ENCODE measurements at regions not wholly inside any gene's neighbourhood (a gene's known extent, or its start where the extent isn't known, plus 50 kb on each side); places are given as distances from the start of the nearest gene placed in this dataset.
"Not testable (repeated sequence)": the region's sequence is repeated elsewhere in the genome, so short reads cannot be mapped to it uniquely, and the experiment has no call there.

DNA sequence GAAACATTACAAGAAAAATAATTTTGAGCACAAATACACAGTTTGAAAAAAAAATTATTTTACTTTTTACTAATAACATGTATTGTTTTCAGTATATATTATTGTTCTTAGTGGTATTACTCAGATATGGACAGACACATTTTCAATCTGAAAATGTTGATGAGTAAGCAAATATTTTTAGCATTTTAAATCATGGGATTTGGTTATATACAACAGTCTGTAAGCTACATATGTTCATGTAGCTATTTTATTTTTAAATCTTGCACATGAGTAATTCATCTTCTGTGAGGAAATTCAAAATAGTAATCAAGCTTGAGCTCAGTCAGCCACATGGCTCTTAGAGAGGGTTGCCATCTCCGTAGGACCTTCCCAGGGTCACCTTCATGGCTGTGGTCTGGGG, 471.9 kb downstream of the QKI start:
- DNase-seq (ENCODE audit: low read depth in 2 of 2) = no peak

DNA sequence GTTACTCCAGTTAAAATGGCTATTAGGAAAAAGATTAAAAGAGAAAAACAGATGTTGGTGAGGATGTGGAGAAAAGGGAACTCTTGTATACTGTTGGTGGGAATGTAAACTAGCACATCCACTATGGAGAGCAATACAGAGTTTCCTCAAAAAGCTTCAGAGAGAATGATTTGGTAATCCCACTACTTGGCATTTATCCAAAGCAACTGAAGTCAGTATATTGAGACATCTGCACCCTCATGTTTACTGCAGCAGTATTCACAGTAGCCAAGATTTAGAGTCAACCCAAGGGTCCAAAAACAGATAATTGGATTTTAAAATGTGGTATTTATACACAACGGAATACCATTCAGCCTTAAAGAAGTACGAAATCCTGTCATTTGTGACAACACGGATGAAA, 469.5 kb downstream of the QKI start:
- no peak for DNase-seq (ENCODE audit: low read depth in 2 of 2)

- DNase-seq (ENCODE audit: low read depth in 2 of 2) = no peak
Observed at GRCh38 chr6:163878698-163879097, 464.2 kb downstream of the QKI start.

GRCh38 chr6:163877877-163878639, 463.5 kb downstream of the QKI start:
- no peak for DNase-seq (ENCODE audit: low read depth in 2 of 2)

DNA sequence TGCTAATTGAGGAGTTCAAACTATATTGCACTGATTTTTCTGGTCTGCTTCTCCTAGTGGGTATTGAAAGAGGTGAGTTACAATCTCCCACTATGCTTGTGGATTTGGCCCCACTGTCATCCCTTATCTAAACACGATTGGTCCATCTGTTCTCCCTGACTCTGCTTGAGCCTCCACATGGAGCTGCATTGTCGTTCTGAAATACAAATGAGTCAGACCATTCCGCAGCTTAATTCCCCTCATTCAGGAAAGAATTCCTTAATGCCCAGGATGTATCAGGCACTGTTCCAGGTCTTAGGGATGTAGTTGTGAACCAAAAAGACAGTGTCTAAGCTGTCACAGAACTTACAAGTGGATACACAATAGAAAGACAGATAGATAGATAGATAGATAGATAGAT, 461.9 kb downstream of the QKI start:
- no peak for DNase-seq (ENCODE audit: low read depth in 2 of 2)

DNA sequence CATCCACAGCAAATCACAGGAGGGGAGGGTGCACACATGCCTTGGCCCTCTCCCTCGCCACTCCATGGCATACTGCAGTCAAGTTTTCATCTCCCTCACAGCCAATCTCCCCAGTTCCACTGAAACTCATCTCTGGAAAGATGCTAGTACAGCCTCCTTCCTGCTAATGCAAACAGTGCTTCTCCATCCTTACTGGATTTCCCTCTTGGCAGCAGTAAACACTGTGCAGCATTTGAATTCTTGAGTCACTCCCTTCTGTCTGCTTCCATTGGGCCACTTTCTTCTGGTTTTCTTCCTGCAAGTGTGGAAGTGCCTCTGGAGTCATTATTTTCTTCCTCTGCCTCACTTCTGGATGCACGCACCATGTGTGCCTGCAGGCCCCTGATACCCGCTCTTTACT, 460.3 kb downstream of the QKI start:
- DNase-seq (ENCODE audit: low read depth in 2 of 2) = no peak

DNA sequence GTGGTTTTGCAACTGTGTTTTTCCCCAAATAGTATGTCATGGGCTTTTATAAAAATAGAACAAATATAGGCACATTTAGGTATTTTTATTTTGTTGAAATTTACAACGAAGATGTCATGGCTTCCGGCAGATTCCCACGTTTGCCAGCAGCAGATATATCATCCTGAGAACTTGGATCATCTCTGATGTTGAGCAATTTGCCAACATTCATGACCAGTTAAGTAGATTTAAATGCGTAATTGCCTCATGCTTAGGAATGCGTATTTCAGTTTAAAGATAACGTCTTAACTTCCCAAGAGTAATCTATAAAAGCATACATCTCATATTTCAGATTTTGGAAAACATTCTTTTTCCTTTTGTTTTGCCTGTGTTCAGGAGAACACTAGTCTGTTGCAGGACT, 457.8 kb downstream of the QKI start:
- peak; percentile 85 to 86 for DNase-seq (ENCODE audit: low read depth in 2 of 2)

DNA sequence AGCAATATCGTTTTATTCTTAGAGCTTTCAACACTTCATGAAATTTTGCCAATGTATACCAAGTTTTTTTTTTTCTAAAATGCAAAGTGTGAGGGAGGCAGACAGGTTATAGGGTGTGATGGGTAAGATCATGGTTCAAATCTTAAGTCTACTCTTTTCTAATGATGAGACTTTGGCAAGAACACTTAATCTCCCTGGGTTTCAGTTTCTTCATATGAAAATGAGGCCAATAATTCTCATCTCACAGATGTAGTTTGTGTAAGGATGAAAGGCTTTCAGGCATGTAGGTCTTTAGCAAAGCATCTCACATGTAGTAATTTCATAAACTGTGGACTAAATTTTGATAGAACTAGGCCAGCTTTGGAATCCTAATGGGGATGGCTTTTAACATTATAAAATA, 457.1 kb downstream of the QKI start:
- no peak for DNase-seq (ENCODE audit: low read depth in 2 of 2)

DNA sequence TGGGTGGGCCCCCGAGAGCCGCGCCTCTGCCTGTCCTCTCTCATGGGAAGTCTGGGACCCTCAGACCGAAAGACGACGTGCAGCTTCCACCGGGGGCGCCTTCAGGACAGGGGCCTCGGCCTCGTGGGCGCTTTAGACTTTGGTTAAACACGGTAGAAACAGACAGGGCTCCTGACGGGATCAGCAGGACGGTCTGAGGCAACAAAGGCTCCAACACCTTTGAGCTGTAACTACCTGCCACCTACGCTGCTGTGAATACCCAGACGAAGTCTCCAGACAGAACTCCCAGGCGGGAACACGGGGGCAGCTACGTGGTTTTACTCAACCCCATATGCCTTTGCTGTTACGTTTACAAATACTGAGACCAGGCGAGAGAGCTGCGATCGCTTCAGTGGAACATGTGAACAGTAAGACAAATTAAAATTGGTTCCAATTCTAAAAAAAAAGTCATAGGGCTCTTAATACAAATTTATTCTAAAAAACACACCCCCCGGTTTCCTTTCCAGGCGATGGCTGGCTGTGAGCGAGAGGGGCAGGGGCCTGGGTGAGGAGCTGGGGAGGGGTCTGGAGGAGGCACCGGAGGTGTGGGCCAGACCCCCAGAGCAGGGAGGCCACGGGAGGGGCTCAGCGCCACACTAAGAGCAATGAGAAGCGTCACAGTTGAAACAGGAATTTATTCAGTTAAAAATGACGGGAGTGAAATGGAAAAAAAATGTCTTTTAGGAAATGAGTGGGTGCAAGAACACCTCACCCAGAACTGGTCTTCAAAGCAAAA, 453.2 kb downstream of the QKI start:
- DNase-seq (ENCODE audit: low read depth in 2 of 2) = no peak

DNA sequence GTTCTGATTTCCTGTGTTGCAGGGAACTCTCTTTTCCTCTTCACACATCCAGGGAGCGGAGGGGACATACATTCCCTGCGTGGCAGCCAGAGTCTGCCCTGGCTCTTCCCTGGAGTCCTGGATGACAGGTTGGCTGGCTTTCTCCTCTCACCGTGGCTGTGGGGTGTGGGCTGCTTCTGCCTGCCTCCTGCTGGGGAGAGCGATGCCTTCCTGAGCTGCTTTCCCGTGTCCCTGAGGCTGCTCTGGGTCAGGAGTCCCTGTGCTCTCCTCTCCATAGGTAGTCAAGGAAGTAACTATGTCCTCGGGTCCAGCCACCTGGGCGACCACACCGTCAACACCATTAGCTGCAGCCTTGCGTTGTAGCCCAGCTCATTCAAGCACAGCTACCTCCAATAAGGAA, 451.7 kb downstream of the QKI start:
- no peak for DNase-seq (ENCODE audit: low read depth in 2 of 2)

- no peak for DNase-seq (ENCODE audit: low read depth in 2 of 2)
Observed at GRCh38 chr6:163863565-163863964, 449.0 kb downstream of the QKI start.

- DNase-seq (ENCODE audit: low read depth in 2 of 2) = no peak
Observed at GRCh38 chr6:163862701-163863100, 448.2 kb downstream of the QKI start.

- no peak for DNase-seq (ENCODE audit: low read depth in 2 of 2)
Observed at GRCh38 chr6:163861627-163862026, 447.1 kb downstream of the QKI start.

- peak; percentile 62 to 64 for DNase-seq (ENCODE audit: low read depth in 2 of 2)
Observed at GRCh38 chr6:163860287-163861081, 446.0 kb downstream of the QKI start.

DNA sequence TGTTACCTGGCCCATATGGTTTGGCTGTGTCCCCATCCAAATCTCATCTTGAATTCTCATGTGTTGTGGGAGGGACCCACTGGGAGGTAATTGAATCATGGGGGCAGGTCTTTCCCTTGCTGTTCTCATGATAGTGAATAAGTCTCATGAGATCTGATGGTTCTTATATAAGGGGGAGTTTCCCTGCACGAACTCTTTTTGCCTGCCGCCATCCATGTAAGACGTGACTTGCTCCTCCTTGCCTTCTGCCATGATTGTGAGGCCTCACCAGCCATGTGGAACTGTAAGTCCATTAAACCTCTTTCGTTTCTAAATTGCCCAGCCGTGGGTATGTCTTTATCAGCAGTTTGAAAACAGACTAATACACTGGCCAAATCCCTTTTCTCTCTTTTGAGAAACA, 444.4 kb downstream of the QKI start:
- DNase-seq (ENCODE audit: low read depth in 2 of 2) = not testable (repeated sequence)

GRCh38 chr6:163857421-163857820, 442.9 kb downstream of the QKI start:
- no peak for DNase-seq (ENCODE audit: low read depth in 2 of 2)

- DNase-seq (ENCODE audit: low read depth in 2 of 2) = no peak
Observed at GRCh38 chr6:163850874-163851273, 436.4 kb downstream of the QKI start.

GRCh38 chr6:163844761-163845160, 430.2 kb downstream of the QKI start:
- no peak for DNase-seq (ENCODE audit: low read depth in 2 of 2)

DNA sequence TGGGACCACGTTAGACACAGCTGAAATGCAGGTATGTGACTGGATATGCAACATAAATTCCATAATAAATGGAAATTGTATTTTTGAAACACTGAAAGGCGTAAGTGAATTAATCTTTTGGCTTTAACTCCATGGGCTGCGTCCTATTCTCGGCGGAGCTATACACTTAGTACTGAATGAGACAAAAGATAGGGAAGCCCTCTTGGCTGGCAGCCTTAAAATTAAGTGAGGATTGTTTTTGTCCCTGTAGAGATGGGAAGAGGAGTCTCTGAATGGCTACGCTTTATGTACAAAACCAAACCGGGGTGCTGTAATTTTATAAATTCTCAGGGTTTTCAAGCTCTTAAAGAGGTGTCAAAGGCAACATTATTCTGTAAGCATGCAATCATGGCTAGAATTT, 429.8 kb downstream of the QKI start:
- no peak for DNase-seq (ENCODE audit: low read depth in 2 of 2)

DNA sequence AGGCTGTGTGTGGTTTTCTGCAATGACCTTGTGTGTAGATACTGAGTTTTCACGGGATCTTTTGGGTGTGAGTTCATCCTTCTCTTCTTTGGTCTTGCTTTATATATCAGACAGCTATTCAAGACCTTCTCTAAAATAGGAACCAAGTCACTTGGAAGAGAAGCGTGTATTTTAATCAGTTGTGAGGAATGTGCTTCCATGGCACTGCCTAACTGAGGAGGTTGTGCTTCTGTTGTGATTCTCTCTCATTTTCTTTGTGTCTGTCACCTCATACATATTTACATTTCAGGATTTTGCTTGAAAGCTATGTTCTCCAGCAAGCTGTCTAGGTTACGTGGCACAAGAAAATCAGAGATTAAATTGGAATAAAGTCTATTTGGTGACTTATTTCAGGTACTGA, 428.7 kb downstream of the QKI start:
- DNase-seq (ENCODE audit: low read depth in 2 of 2) = no peak

- no peak for DNase-seq (ENCODE audit: low read depth in 2 of 2)
Observed at GRCh38 chr6:163842467-163842866, 427.9 kb downstream of the QKI start.

- no peak for DNase-seq (ENCODE audit: low read depth in 2 of 2)
Observed at GRCh38 chr6:163841733-163842132, 427.2 kb downstream of the QKI start.

- no peak for DNase-seq (ENCODE audit: low read depth in 2 of 2)
Observed at GRCh38 chr6:163841326-163841725, 426.8 kb downstream of the QKI start.
